Amniotic epithelial cell (primary cell): ENCODE measurements at regions not wholly inside any gene's neighbourhood (a gene's known extent, or its start where the extent isn't known, plus 50 kb on each side); places are given as distances from the start of the nearest gene placed in this dataset.
"Not testable (repeated sequence)": the region's sequence is repeated elsewhere in the genome, so short reads cannot be mapped to it uniquely, and the experiment has no call there.

Source experiments
- DNase-seq: peaks from one replicate; pipeline ENCODE4 v3.0.0-alpha.2; 2010; ENCODE audit warnings: low read depth

DNA sequence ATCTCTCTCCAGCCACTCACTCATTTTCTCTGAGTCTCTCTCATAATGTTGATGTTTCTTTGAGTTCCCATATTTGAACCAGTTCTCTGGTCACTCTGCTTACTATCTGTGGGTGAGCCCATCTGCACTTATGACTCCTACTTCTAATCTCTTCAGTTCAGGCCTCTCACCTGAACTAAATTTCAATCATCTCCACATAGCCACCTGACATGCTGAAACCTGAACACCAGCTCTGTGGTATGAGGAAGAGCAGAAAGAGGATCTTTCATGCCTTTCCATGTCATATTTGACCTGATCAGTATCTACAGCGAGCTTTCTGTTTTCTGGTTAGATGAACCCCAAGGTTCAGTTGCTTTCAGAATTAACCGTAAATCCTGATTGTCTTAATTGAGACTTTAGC, 122.2 kb upstream of the ESX1 start:
- no peak for DNase-seq

DNA sequence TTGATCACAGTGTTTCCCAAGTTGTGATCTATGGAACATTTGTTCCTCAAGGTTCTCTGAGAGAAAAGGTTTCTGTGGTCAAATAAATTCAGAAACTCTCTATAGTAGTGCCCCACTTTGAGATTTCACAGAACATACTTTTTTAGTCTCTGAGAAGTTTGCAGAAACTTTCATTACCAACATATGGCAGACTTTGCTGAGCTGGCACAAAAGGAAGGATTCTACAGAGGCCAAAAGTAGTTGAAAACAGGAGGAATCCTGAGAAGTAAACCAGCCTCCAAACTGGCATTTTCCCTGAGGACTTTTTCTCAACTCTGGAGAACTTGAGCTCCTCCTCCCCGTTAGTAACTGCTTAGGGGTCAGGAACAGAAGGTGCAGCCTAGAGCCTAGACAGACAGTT, 117.8 kb upstream of the ESX1 start:
- no peak for DNase-seq

DNA sequence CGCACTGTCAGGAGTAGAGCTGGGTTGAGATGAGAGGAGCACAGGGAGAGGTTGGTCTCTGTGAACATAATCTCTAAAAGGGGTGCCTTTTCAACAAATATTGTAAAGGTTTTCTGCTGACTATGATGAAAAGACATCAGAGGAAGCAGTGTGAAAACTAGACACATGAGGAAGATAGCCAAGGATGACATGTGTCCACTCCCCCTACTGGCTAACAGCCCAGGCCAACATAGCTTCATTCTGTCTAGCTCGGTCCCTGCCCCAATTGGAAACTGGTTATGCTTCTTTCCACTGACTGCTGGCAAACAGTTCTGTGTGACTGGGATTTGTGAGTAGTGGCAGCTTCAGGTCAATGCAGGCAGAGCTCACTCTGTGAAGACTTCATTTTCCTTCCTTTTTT, 115.4 kb upstream of the ESX1 start:
- no peak for DNase-seq

DNA sequence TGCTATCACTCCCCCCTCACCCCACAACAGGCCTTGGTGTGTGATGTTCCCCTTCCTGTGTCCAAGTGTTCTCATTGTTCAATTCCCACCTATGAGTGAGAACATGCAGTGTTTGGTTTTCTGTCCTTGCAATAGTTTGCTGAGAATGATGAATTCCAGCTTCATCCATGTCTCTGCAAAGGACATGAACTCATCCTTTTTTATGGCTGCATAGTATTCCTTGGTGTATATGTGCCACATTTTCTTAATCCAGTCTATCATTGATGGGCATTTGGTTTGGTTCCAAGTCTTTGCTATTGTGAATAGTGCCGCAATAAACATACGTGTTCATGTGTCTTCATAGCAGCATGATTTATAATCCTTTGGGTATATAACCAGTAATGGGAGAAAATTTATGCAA, 106.0 kb upstream of the ESX1 start:
- not testable (repeated sequence) for DNase-seq

DNA sequence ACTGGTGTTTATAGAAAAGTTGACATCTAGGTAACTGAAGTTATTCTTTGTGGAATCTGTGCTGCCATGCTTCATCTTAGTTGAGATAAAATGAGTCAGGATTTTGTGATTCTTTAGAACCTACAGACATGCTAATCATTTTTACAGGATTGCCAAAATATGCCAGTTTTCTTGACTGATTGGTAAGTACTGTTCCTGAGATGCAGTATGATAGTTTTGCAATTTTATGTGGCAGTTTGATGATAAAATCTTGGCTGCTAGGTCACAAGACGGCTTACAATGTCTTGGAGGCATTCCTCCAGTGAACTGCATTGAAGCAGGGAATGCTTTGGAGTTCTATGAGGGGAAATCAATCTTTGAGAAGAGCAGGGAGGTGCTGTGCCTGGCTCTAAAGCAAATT, 104.4 kb upstream of the ESX1 start:
- DNase-seq = peak; percentile 66

DNA sequence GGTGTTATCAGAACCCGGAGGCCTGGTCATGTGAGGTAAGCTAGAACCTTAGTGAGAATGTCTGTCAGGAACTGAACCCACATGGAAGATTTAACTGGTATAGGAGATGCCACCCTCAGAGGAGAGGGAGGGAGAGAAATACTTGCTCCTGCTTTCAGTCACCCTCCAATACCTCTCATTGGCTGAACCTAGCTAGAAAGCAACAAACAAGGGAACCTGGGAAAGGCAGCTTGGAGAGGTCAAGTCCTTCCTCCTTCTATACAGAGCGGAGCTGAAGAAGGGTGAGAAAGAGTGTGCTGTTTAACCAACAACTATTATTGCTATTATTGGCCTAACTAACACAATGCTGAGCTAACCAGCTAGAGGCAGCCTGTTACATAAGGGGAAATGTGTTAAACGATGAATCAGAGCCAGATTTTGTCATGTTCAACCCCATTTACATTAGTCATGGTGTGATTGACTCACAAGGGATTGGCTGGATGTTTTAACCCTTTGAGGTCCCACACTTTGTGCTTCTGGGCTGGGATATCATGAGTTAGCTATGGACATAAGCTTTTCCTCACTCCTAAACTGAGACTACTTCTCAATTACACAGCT, 96.5 kb upstream of the ESX1 start:
- DNase-seq = peak; percentile 84

DNA sequence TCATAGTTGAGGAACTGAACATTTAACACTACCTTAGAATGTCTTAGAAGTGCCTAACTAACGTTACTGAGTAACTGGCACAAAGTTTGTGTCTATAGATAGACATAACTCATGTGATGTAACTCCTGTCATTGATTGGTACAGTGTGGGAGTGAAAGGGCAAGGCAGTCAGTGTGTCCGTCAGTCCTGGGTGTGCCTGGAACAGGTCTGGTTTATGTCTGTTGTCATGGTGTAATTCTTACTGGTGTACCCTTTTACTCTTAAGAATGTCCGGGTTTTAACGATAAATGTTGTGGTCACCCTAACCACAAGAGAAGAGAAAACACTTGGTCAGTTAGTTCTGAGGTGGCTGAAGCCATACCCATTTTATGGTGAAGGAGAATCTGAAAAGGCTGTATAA, 93.1 kb upstream of the ESX1 start:
- DNase-seq = peak; percentile 95

DNA sequence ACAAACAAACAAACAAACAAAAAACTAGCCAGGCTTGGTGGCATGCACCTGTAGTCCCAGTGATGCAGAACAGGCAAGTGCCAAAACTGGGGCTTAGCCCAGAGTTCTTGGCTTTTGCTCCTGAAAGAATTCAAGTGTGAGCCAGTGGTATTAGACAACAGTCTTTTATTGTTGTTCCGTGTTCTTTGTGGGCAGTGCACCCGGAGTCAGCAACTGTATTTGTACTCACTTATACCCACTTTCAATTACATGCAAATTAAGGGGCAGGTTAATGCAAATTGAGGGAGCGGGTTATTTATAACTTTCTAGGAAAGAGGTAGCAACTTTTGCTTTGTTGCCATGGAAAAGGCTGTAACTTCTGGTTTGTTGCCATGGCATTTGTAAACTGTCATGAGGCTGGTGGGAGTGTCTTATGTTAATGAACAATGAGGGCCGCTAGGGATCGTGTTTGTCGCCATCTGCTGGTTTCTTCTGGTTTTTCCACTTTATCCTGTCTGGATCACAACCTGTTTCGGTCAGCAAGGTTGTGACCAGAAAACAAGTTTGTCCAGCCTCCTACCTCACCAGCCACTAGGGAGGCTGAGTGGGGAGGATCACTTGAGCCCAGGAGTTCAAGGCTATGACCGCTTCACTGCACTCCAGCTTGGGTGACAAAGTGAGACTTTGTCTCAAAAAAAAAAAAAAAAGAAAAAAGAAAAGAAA, 88.8 kb upstream of the ESX1 start:
- peak; percentile 86 for DNase-seq

DNA sequence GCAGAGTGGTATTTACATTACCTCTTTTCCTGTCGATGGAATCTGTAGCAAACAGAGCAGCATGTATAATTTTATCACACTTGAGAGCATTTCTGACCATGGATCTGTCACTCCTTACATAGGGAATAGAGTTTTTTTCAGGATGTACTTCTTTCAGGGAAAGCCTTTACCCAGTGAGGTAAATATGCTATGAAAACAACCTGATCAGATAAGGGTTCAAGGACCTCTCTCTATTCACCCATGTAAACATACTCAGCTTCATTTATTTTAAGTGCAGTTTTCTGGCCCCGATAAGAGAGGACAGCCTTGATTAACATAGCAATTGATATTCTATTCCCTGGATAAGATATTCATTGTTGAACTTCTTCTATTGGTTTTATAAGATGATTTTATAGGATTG, 87.3 kb upstream of the ESX1 start:
- DNase-seq = no peak

DNA sequence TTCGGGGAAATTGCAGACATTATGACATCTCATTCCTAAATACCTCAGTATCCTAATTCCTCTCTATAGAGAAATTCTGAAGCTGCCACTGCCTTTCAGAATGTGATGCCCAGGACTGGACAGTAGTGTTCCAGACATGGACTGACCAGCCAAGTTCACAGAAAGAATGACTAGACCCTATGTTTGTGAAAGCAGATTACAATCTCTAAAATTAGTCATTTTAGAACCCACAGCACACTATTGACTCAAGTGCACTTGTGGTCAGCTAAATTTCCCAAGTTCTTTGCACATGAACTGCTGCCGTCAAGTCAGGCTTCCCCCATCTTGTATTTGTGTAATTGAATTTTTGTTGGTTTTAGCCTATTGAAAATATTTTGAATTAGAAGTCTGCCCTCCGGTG, 81.0 kb upstream of the ESX1 start:
- peak; percentile 90 for DNase-seq

DNA sequence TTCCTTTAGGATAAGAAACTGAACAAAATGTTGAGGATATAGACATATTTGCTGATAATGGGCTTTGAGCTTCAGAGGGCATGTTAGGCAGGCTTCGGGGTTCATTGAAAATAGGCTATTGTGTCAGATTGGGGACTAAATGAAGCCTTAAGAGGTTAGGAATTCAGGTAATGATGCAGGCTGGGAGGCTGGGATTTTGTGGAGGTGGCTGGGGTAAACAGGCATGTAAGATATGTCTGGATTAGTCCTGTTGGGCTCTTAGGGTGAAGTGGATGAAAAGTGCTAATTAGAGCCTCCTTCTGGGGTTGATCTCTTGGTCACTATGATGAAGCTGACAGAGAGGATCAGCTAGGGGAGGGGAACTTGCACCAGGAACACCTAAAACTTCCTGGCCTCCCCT, 80.2 kb upstream of the ESX1 start:
- DNase-seq = no peak

DNA sequence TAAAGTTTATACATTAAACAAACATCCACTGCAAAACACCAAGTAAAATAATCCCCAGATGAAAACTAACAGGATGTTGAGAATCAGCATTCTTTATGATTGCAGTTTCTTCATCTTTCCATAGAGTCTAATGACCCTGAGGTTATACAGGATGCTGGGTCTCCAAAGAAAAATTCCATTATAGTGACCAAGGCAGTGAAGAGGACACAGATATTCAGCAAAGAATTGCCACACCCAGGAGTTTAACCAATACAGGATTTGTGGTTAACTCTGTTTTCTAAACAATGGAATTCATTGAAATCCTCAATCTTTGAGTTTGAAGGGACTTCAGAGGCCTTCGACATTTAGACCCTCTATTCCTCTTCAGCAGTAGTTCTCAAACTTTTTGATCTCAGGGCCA, 76.2 kb upstream of the ESX1 start:
- peak; percentile 56 for DNase-seq

DNA sequence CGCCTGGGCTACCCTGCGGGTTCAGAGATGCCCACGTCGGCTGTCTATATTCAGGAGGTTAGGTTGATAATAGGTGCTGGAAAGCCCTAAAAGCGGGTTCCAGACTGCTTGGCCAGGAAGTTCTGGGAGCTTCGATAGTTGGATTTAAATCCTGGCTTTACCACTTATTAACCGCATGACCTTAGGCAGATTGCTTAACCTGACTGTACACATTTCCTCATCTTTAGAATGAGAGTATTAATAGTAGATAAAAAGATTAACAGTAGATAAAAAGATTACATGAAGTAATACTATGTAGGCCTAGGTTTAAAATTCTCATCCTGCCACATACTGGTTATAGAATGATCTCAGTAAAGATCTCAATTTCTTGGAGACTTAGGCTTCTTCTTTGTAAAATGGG, 75.0 kb upstream of the ESX1 start:
- peak; percentile 69 for DNase-seq

DNA sequence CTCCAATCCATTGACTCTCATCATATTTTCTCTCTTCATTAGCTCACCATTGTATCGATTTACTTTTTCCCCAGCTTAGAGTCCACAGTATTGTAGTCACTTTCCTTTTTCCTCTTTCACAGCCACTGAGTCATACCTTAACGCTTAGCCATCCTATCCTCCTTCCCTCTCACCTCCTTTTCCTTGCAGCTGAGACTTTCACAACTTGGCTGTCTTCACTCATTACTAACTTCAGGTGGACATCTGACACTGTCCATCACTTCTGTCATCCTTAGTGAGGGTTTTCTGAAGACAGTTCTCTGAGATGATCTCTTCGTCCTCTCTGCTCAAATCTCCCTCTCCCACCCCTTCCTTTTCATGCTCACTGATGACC, 70.5 kb upstream of the ESX1 start:
- peak; percentile 25 for DNase-seq

DNA sequence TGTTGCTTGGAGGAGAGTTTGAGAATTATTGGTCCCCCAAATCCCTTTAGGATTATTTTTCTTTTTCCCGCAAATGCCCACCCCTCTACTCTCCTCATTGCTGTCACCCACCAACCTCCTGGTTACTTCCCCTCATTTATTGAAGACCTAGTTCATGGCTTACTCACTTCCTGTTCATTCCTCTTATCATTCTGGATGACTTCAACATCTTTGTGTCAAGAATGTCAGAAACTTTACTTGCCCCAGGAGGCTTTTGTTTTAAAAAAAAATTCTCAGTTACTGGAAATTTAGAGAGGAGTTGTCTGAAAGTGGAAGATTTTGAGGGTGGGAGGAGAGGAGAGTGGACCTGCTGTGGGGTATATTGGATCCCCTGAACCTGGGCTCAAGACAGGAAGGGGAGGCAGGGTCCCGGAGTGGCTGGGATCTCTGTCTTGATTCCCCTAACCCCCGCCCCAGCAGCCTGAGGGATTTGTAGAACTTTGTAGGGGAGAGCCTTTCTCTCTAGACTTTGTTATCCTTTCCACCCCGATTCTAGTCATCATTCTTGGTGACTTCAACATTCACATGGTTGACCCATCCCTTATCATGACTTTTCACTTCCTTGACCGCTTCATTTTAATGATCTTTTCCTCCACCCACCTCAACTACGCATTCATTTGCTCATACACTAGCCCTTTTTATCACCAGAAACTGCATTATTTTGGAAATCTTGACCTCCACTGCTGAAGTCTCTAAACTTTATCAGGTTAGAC, 69.9 kb upstream of the ESX1 start:
- DNase-seq = no peak

DNA sequence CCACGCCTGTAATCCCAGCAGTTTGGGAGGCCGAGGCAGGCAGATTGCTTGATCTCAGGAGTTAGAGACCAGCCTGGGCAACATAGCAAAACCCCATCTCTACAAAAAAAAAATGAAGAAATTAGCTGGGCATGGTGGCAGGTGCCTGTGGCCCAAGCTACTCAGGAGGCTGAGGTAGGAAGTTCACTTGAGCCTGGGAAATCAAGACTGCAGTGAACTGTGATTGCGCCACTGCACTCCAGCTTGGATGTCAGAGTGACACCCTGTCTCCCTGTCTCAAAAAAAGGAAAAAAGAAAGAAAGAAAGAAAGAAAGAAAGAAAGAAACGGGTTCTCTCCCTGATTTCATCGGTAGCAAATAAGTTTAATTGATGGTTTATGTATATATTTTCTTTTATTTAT, 64.6 kb upstream of the ESX1 start:
- peak; percentile 11 for DNase-seq

DNA sequence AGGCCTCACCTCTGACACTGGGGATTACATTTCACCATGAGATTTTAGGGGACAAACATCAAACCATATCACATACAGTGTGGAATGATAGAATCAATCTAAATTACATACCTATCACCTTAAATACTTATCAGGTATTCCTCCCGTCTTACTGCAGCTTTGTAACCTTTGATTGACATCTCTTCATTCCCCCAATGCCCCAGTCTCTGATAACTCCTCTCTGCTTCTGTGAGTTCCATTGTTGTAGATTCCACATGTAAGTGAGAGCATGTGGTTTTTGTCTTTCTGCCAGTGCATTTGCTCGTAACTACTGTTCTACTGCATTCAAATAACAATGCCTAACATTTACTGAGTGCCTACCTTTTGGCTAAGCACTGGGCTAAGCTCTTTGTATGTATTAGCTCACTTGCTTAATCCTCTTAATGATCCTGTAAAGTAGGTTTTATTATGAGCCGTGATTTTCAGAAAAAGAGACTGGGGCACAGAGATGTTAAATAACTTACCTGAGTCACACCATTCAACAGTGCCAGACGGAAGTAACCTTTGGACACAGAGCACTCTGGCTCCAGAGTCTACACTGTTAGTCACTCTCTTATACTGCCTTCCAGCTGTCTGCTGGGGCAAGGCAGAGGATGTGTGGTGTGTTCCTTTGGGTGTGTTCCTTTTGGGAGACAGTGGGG, 63.7 kb upstream of the ESX1 start:
- DNase-seq = peak; percentile 20

DNA sequence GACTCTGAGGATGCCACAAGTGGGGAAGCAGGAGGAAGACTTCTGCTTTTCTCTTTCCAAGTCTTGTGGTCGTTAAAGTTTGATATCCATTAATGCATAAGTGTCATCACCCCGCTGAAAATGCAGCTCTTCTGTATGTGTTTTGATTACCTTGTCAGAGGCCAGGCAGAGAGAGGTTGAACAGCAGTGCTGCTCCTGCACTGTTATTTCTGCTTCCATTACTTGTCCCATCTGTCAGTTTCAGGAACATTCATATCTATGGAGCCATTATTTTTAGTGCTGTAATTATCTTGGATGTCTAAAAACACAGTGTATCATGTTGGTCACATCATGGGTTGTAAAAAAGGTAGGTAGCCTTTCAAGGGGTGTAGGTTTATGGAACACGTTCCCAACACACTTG, 62.0 kb upstream of the ESX1 start:
- no peak for DNase-seq

DNA sequence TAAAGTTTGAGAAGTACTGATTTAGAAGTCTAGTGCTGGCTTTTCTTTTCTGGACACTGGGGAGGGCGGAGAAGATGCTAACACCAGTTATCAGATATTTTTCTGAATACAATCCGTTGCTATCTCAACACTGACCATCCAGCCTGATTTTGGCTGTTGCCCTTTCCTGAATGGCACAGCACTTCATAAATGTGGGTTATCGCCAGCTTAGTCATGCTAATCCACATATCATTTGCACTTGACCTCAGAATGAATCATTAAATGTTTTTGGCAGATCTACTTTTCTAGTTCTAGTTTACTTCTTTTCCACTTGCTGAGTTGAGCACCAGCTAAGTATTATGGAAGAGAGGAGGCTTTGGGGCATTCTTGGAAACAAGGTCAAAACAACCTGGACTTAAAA, 60.8 kb upstream of the ESX1 start:
- peak; percentile 86 for DNase-seq

DNA sequence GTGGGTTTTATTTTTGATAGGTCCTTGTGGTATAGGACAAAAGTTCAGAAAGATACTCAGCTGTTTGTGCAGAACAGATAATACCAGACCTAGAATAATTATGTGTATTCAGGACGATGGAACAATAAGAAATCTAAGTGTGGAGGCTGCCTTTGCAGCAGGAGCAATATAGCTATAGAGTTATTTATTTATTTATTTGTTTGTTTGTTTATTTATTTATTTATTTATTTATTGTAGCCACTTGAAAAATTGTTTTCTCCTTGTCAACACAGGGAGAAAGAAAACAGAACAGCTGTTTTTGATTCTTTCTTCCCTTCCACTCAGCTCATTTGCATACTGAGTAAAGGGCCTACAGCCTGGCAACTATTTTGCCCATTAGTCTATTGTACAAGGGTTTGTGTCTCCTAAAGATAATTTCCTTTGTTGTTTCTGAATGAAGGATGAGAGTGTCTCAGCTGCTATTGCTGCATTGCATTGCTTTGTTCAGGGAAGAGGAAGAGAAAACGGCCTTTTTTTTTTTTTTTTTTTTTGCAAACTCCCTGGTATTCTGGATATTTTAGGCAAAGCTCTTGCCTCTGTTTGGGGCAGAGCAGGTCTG, 56.0 kb upstream of the ESX1 start:
- no peak for DNase-seq

DNA sequence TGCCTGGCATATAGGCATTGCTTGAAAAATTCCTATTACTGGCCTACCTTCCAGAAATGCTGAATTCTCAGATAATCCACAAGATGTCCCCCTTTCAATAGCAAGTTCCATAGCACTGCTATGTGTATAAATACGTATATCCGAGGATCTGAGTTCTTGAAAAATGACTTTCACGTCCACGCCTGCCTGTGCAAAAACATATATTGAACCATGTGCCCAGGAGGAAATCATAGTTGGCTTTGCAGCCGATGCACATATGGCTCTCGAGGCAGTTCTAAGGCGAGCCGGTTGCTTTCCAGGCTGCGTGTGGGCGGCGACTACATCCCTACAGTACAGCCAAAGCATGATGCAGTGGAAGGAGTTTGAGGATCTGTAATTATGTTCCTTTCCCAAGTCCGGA, 55.4 kb upstream of the ESX1 start:
- peak; percentile 39 for DNase-seq

DNA sequence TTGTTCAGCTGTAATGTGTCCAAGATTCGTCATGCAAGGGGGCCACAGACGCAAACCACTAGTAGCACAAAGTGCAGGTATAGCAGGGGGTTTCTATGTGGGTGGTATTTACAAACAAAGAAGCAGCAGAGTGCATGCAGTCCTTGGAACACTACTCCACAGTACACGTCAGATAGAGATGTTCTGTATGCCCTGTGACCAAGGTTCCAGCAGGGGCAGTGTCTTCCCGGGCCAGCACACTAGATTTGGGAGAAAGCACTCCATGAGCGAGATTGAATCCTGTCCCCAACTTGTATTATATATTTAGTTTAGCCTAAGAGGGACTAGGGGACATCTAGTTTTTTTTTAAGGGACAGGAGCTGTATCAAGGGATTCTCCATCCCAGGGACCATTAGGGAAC, 54.4 kb upstream of the ESX1 start:
- no peak for DNase-seq

DNA sequence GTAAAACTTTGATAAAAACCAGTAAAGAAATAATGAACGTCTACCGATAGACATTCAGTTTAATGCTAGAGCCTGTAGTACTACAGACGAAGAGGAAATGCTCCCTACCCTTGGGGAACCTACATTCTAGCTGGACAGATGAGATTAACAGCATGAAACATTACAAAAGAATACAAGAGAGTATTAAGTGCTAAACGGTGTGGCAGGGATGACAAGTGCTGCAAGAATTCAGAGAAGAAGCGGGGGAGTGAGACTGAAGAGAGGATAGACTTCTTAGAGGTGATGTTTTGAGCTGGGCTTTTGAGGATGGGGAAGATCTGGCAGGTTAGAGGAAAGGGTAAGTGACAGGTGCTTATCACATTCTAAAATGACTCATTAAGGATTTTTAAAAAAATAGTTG, 52.6 kb upstream of the ESX1 start:
- peak; percentile 60 for DNase-seq
